GM20431 (cell line): ENCODE measurements at regions not wholly inside any gene's neighbourhood (a gene's known extent, or its start where the extent isn't known, plus 50 kb on each side); places are given as distances from the start of the nearest gene placed in this dataset.
"Not testable (repeated sequence)": the region's sequence is repeated elsewhere in the genome, so short reads cannot be mapped to it uniquely, and the experiment has no call there.

Source experiments
- in situ Hi-C: fragments of 300-500 bp; cut with MseI, MboI; formaldehyde crosslinking; loops from one replicate; pipeline ENCODE4 v1.15.0; 2020; ENCODE audit warnings: low sequenced_read_pairs; ENCODE audit not compliant: unreplicated experiment

- in situ Hi-C loops = no loop called here
Observed at GRCh38 chr6:12473494-12473893, 183.3 kb downstream of the EDN1 start.

- in situ Hi-C loops = no loop called here
Observed at GRCh38 chr6:12474167-12475140, 184.3 kb downstream of the EDN1 start.

- in situ Hi-C loops = no loop called here
Observed at GRCh38 chr6:12476484-12476883, 186.3 kb downstream of the EDN1 start.

GRCh38 chr6:12477616-12478015 lies 187.5 kb downstream of the EDN1 start:
- in situ Hi-C loops = no loop called here

GRCh38 chr6:12478921-12479320 lies 188.8 kb downstream of the EDN1 start:
- in situ Hi-C loops = no loop called here

- in situ Hi-C loops = no loop called here
Observed at GRCh38 chr6:12479451-12479850, 189.3 kb downstream of the EDN1 start.

- in situ Hi-C loops = no loop called here
Observed at GRCh38 chr6:12479881-12480280, 189.7 kb downstream of the EDN1 start.

- in situ Hi-C loops = no loop called here
Observed at GRCh38 chr6:12480379-12480778, 190.2 kb downstream of the EDN1 start.

GRCh38 chr6:12481292-12481691 lies 191.1 kb downstream of the EDN1 start:
- in situ Hi-C loops = no loop called here

- in situ Hi-C loops = no loop called here
Observed at GRCh38 chr6:12481850-12482249, 191.7 kb downstream of the EDN1 start.

- in situ Hi-C loops = no loop called here
Observed at GRCh38 chr6:12482386-12483375, 192.5 kb downstream of the EDN1 start.

- in situ Hi-C loops = no loop called here
Observed at GRCh38 chr6:12483712-12484111, 193.6 kb downstream of the EDN1 start.

GRCh38 chr6:12484519-12484918 lies 194.4 kb downstream of the EDN1 start:
- in situ Hi-C loops = no loop called here

GRCh38 chr6:12485226-12485764 lies 195.1 kb downstream of the EDN1 start:
- in situ Hi-C loops = no loop called here

- in situ Hi-C loops = no loop called here
Observed at GRCh38 chr6:12485837-12486236, 195.7 kb downstream of the EDN1 start.

GRCh38 chr6:12490351-12490903 lies 200.3 kb downstream of the EDN1 start:
- in situ Hi-C loops = no loop called here

GRCh38 chr6:12490904-12491571 lies 200.9 kb downstream of the EDN1 start:
- in situ Hi-C loops = no loop called here

GRCh38 chr6:12492929-12493328 lies 202.8 kb downstream of the EDN1 start:
- in situ Hi-C loops = not testable (repeated sequence)

- in situ Hi-C loops = no loop called here
Observed at GRCh38 chr6:12493446-12493845, 203.3 kb downstream of the EDN1 start.

GRCh38 chr6:12494161-12494560 lies 204.0 kb downstream of the EDN1 start:
- in situ Hi-C loops = no loop called here
